ENCODE measurements at regions not wholly inside any gene's neighbourhood (a gene's known extent, or its start where the extent isn't known, plus 50 kb on each side); places are given as distances from the start of the nearest gene placed in this dataset.

- DNase-seq (ENCODE audit: low read depth in 3 of 3), result no peak
Observed at GRCh38 chr13:22648320-22648801, 532.4 kb upstream of the SGCG start.

GRCh38 chr13:22652796-22653195 is 528.0 kb upstream of the SGCG start:
- DNase-seq (ENCODE audit: low read depth in 3 of 3), result no peak

- DNase-seq (ENCODE audit: low read depth in 3 of 3), result no peak
Observed at GRCh38 chr13:22653866-22654265, 526.9 kb upstream of the SGCG start.

GRCh38 chr13:22655106-22655852 is 525.5 kb upstream of the SGCG start:
- no peak for DNase-seq (ENCODE audit: low read depth in 3 of 3)

- DNase-seq (ENCODE audit: low read depth in 3 of 3), result no peak
Observed at GRCh38 chr13:22662771-22663170, 518.0 kb upstream of the SGCG start.

GRCh38 chr13:22665506-22665905 is 515.3 kb upstream of the SGCG start:
- DNase-seq (ENCODE audit: low read depth in 3 of 3), result no peak

- DNase-seq (ENCODE audit: low read depth in 3 of 3), result no peak
Observed at GRCh38 chr13:22690756-22691155, 490.0 kb upstream of the SGCG start.

- DNase-seq (ENCODE audit: low read depth in 3 of 3), result no peak
Observed at GRCh38 chr13:22693691-22694090, 487.1 kb upstream of the SGCG start.

- DNase-seq (ENCODE audit: low read depth in 3 of 3), result no peak
Observed at GRCh38 chr13:22696433-22696832, 484.3 kb upstream of the SGCG start.

GRCh38 chr13:22698467-22698866 is 482.3 kb upstream of the SGCG start:
- DNase-seq (ENCODE audit: low read depth in 3 of 3), result no peak

GRCh38 chr13:22700246-22700887 is 480.4 kb upstream of the SGCG start:
- DNase-seq (ENCODE audit: low read depth in 3 of 3), result no peak

GRCh38 chr13:22703601-22704209 is 477.1 kb upstream of the SGCG start:
- DNase-seq (ENCODE audit: low read depth in 3 of 3), result no peak

GRCh38 chr13:22707946-22708345 is 472.8 kb upstream of the SGCG start:
- DNase-seq (ENCODE audit: low read depth in 3 of 3), result no peak

GRCh38 chr13:22717036-22717435 is 463.7 kb upstream of the SGCG start:
- no peak for DNase-seq (ENCODE audit: low read depth in 3 of 3)

GRCh38 chr13:22726726-22727125 is 454.1 kb upstream of the SGCG start:
- DNase-seq (ENCODE audit: low read depth in 3 of 3), result no peak

GRCh38 chr13:22735011-22735995 is 445.5 kb upstream of the SGCG start:
- DNase-seq (ENCODE audit: low read depth in 3 of 3), result no peak

- DNase-seq (ENCODE audit: low read depth in 3 of 3), result no peak
Observed at GRCh38 chr13:22736084-22736767, 444.6 kb upstream of the SGCG start.

- DNase-seq (ENCODE audit: low read depth in 3 of 3), result no peak
Observed at GRCh38 chr13:22736768-22737092, 444.0 kb upstream of the SGCG start.

- no peak for DNase-seq (ENCODE audit: low read depth in 3 of 3)
Observed at GRCh38 chr13:22738357-22738756, 442.4 kb upstream of the SGCG start.

- no peak for DNase-seq (ENCODE audit: low read depth in 3 of 3)
Observed at GRCh38 chr13:22740264-22740663, 440.5 kb upstream of the SGCG start.

GRCh38 chr13:22744688-22745452 is 435.9 kb upstream of the SGCG start:
- DNase-seq (ENCODE audit: low read depth in 3 of 3), result no peak

Measured in stimulated activated CD4-positive, alpha-beta T cell treated with anti-CD3 and anti-CD28 coated beads, TNF-alpha, amount 100 ng/mL, for 48 hours (primary cell).